ENCODE measurements at regions not wholly inside any gene's neighbourhood (a gene's known extent, or its start where the extent isn't known, plus 50 kb on each side); places are given as distances from the start of the nearest gene placed in this dataset.

DNA sequence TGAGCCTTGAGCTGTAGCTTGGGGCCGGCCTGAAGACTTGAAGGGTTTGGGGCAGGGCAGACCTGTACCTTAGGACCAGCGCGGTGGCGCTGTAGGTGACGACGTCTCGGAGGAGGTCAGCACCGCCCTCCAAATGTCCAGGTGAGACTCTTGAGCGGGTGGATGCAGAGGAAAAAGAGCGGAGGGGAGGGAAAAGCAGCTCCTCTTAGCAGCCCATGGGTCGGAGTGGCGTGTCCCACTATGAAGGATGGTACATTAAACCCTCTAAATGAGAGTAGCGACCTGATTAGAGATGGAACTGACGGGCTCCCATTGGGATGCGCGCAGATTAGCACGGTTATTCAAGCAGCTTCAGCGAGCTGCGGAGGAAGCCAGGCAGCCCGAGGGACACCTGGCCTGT is 77.0 kb upstream of the MAP1LC3B2 start:
- intact Hi-C loops (cut with DNase I; ENCODE audit: low total_unique reads) (no loop called here), in situ Hi-C loops (cut with MboI; ENCODE audit: low pct_ligation_motif_present in 1 of 4, low pct_unique_long_range_greater_than_20kb in 1 of 4, low sequenced_read_pairs in 3 of 4) (no loop called here)
- TF ChIP-seq POLR2A (IDR thresholded peaks at IDR 0.05): no peak
- TF ChIP-seq POLR2AphosphoS5 (IDR thresholded peaks at IDR 0.05): no peak
- TF ChIP-seq, protein P1, sequence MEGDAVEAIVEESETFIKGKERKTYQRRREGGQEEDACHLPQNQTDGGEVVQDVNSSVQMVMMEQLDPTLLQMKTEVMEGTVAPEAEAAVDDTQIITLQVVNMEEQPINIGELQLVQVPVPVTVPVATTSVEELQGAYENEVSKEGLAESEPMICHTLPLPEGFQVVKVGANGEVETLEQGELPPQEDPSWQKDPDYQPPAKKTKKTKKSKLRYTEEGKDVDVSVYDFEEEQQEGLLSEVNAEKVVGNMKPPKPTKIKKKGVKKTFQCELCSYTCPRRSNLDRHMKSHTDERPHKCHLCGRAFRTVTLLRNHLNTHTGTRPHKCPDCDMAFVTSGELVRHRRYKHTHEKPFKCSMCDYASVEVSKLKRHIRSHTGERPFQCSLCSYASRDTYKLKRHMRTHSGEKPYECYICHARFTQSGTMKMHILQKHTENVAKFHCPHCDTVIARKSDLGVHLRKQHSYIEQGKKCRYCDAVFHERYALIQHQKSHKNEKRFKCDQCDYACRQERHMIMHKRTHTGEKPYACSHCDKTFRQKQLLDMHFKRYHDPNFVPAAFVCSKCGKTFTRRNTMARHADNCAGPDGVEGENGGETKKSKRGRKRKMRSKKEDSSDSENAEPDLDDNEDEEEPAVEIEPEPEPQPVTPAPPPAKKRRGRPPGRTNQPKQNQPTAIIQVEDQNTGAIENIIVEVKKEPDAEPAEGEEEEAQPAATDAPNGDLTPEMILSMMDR (IDR thresholded peaks at IDR 0.05): no peak
- TF ChIP-seq EP300 (IDR thresholded peaks at IDR 0.05; ENCODE audit: low read depth): no peak
- DNase-seq: no peak
- Histone ChIP-seq H3K36me3 (no peaks in the 10 kb centered on the region), H3K27me3 (no peaks in the 10 kb centered on the region), H3K4me1 (peaks cover 0 to 5% (median 0%) of the 10 kb centered on the region in 4 donors), H3K4me3 (no peak overlapping the region), H3K27ac (no peak overlapping the region), H3K9me3 (no peaks in the 10 kb centered on the region)
- 82 to 88% methylated on average over 5 to 20 of the region's 20 CpGs for WGBS, 2 donors (ENCODE audit: low coverage in 1 of 2)

DNA sequence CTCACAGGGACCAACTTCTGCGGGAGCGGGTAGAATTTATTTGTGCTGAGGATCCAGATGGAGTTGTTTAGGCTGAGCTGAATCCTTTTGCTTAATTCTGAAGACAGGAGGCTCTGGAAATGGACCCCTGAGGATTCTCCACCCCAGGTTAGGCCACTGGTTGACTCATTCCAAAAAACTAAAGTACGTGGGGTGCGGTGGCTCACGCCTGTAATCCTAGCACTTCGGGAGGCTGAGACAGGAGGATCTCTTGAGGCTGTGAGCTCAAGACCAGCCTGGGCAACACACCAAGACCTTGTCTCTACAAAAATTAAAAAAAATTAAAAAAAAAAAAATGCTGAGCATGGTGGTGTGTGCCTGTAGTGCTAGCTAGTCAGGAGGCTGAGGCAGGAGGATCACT is 76.3 kb upstream of the MAP1LC3B2 start:
- Histone ChIP-seq H3K27ac (no peak overlapping the region), H3K9me3 (no peaks in the 10 kb centered on the region), H3K4me3 (no peak overlapping the region), H3K4me1 (peaks cover 0 to 5% (median 0%) of the 10 kb centered on the region in 4 donors), H3K36me3 (no peaks in the 10 kb centered on the region), H3K27me3 (no peaks in the 10 kb centered on the region)
- DNase-seq: no peak
- intact Hi-C loops (cut with DNase I; ENCODE audit: low total_unique reads): no loop called here
- no peak for TF ChIP-seq EP300 (IDR thresholded peaks at IDR 0.05; ENCODE audit: low read depth)
- in situ Hi-C loops (cut with MboI; ENCODE audit: low pct_ligation_motif_present in 1 of 4, low pct_unique_long_range_greater_than_20kb in 1 of 4, low sequenced_read_pairs in 3 of 4): no loop called here
- 80 to 87% methylated on average over 4 to 6 of the region's 6 CpGs for WGBS, 2 donors (ENCODE audit: low coverage in 1 of 2)

DNA sequence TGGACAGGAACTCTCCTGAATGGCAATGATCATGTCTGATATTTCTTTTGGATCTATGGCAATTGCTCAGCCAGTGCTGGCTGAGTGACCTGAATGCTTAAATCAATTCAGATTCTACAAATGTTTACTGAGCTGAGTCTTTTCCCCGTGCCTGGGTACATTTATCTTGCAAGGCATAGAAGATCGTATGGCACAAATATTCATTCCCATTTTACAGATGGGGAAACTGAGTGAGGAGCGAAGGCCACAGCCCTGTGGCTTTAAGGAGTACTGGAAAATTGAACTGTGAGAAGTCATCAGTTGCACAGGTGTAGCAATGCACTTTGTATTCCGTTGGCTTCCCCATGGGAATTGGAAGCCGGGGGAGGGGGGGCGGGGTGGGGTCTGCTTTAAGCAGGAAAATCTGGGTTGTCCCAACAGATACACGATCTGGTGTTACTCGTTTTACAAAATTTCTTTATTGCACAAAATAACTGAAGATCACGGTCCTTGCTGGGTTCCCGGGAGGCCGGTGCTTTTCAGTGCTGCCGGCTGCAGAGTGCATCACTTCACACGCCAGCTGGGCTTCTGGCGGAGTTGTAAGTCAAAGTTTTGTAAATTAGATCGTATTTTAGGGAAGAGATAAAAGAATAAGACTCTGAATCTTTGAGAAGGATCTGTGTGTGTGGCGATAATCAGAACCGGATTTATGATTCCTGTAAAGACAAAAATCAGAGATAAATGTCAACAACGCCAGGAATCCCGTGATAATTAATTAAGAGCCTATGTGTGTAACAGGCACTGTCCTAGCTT is 75.0 kb upstream of the MAP1LC3B2 start:
- intact Hi-C loops (cut with DNase I; ENCODE audit: low total_unique reads) (no loop called here), in situ Hi-C loops (cut with MboI; ENCODE audit: low pct_ligation_motif_present in 1 of 4, low pct_unique_long_range_greater_than_20kb in 1 of 4, low sequenced_read_pairs in 3 of 4) (no loop called here)
- WGBS, 2 donors (ENCODE audit: low coverage in 1 of 2): 60 to 64% methylated on average over 16 to 19 of the region's 19 CpGs
- TF ChIP-seq POLR2A (IDR thresholded peaks at IDR 0.05) (no peak), POLR2AphosphoS5 (IDR thresholded peaks at IDR 0.05) (no peak), EP300 (IDR thresholded peaks at IDR 0.05; ENCODE audit: low read depth) (no peak)
- TF ChIP-seq, protein P1 (IDR thresholded peaks at IDR 0.05): no peak
- no peak for DNase-seq
- Histone ChIP-seq H3K4me3 (no peak overlapping the region), H3K36me3 (no peaks in the 10 kb centered on the region), H3K27me3 (no peaks in the 10 kb centered on the region), H3K4me1 (peaks cover 0 to 5% (median 0%) of the 10 kb centered on the region in 4 donors), H3K27ac (no peak overlapping the region), H3K9me3 (no peaks in the 10 kb centered on the region)

DNA sequence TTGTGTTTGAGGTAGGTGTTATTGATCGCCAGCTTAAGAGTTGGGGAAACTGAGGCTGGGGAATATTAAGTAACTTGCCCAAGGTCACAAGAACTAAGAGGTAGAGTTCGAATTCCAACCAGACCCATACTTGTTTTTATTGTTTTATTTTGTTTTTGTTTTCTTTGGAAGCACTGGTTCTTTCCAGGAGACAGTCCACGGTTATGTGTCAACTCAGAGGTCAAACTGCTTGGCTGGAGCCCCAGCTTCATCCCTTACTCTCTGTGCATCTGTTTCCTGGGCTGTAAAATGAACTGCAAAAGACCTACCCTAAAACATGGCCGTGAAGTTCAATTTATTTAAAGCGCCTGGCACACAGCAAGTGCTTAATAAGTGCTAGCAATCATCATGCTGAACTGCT is 74.4 kb upstream of the MAP1LC3B2 start:
- 45 to 53% methylated on average over 5 of the region's 5 CpGs for WGBS, 2 donors (ENCODE audit: low coverage in 1 of 2)
- H3K36me3 ChIP-seq: no peaks in the 10 kb centered on the region
- no peaks in the 10 kb centered on the region for H3K27me3 ChIP-seq
- peaks cover 0 to 5% (median 0%) of the 10 kb centered on the region in 4 donors for H3K4me1 ChIP-seq
- H3K4me3 ChIP-seq: no peak overlapping the region
- H3K27ac ChIP-seq: no peak overlapping the region
- DNase-seq: no peak
- TF ChIP-seq POLR2AphosphoS5 (IDR thresholded peaks at IDR 0.05): no peak
- TF ChIP-seq, protein P1 (IDR thresholded peaks at IDR 0.05): no peak
- no peak for TF ChIP-seq EP300 (IDR thresholded peaks at IDR 0.05; ENCODE audit: low read depth)
- no peak for TF ChIP-seq POLR2A (IDR thresholded peaks at IDR 0.05)
- H3K9me3 ChIP-seq: no peaks in the 10 kb centered on the region
- intact Hi-C loops (cut with DNase I; ENCODE audit: low total_unique reads) (no loop called here), in situ Hi-C loops (cut with MboI; ENCODE audit: low pct_ligation_motif_present in 1 of 4, low pct_unique_long_range_greater_than_20kb in 1 of 4, low sequenced_read_pairs in 3 of 4) (no loop called here)
